HCT116 (cell line): ENCODE measurements at regions not wholly inside any gene's neighbourhood (a gene's known extent, or its start where the extent isn't known, plus 50 kb on each side); places are given as distances from the start of the nearest gene placed in this dataset.

Experiments
- ATAC-seq: fragments of 200-7000 bp; cut with Tn5 transposase; 2 replicates; pipeline ENCODE4 v1.9.1; 2020; ENCODE audit warnings: mild to moderate bottlenecking, moderate library complexity
- BruUV-seq: library from RNA; stranded (reverse); fragments of 400-500 nt; replicated peaks from 2 replicates; lab custom pipeline; 2021; lab: Mats Ljungman, UMichigan
- CTCF ChIA-PET: fragments of 300-600 bp; sonication (Branson Sonifier 250); formaldehyde crosslinking; loops from one replicate; lab custom pipeline; 2021; ENCODE audit warnings: antibody characterized with exemption; lab: Charles Lee
- POLR2A ChIA-PET: fragments of 300-600, 350-600 bp; sonication (Branson Sonifier 250); formaldehyde crosslinking; loops from one replicate; lab custom pipeline; 2021; ENCODE audit warnings: antibody characterized with exemption; lab: Charles Lee
- RAD21 ChIA-PET, 2 experiments: fragments of 300-600 bp; sonication (Branson Sonifier 250); formaldehyde crosslinking; loops; one replicate each; lab custom pipeline; 2023; ENCODE audit warnings: low total read pairs in 2 of 2; ENCODE audit not compliant: uncharacterized antibody in 2 of 2, unreplicated experiment in 2 of 2, low non-redundant PET in 1 of 2; lab: Charles Lee
- DNase-seq: peaks from one replicate; pipeline ENCODE4 v3.0.0-alpha.2; 2010; ENCODE audit warnings: low read depth, low spot score
- H2AFZ ChIP-seq: fragments of 200-600 bp; shearing (Covaris generic), sonication (generic); 2 replicates; pipeline ENCODE4 v1.6.1; 2017; ENCODE audit warnings: low read depth, mixed run types, mixed read lengths, antibody characterized with exemption, low read length; ENCODE audit not compliant: poor library complexity, severe bottlenecking
- H3K27ac ChIP-seq: 2 replicates; pipeline ENCODE4 v1.5.1; 2012; ENCODE audit warnings: low read depth, low read length
- H3K27me3 ChIP-seq: fragments of 200-600 bp; sonication (generic); 2 replicates; pipeline ENCODE4 v1.6.1; 2016; ENCODE audit warnings: mixed run types, low read length, mixed read lengths; ENCODE audit not compliant: insufficient read depth
- H3K36me3 ChIP-seq, 2 experiments: fragments of 200-500 bp in 1 of 2; fragments of 200-600 bp in 1 of 2; sonication (Bioruptor generic) in 1 of 2; sonication (generic) in 1 of 2; 2 replicates each; pipeline versions ENCODE4 v1.5.1 to v1.6.1; 2014 to 2016; ENCODE audit warnings: low read length in 2 of 2, inconsistent platforms in 1 of 2, mixed read lengths in 1 of 2, mixed run types in 1 of 2; ENCODE audit not compliant: insufficient read depth in 2 of 2, control insufficient read depth in 1 of 2
- H3K4me1 ChIP-seq, 2 experiments: fragments of 200-600 bp in 1 of 2; sonication (generic) in 1 of 2; 2 replicates each; pipeline versions ENCODE4 v1.5.1 to v1.6.1; 2012 to 2017; ENCODE audit warnings: low read length in 2 of 2, inconsistent platforms in 1 of 2, mild to moderate bottlenecking in 1 of 2, mixed read lengths in 1 of 2, mixed run types in 1 of 2, moderate library complexity in 1 of 2; ENCODE audit not compliant: insufficient read depth in 2 of 2, control insufficient read depth in 1 of 2
- H3K4me2 ChIP-seq: fragments of 200-600 bp; sonication (generic); 2 replicates; pipeline ENCODE4 v1.6.1; 2017; ENCODE audit warnings: mixed run types, low read length, mixed read lengths
- H3K4me3 ChIP-seq, 2 experiments: fragments of 200-600 bp in 1 of 2; sonication (generic) in 1 of 2; replicated peaks in 1 of 2; 2 replicates each; pipeline ENCODE4 v1.5.1; 2011 to 2016; ENCODE audit warnings: low read length in 2 of 2, control low read depth in 1 of 2, low read depth in 1 of 2, mild to moderate bottlenecking in 1 of 2, mixed read lengths in 1 of 2, mixed run types in 1 of 2
- H3K79me2 ChIP-seq: fragments of 200-600 bp; sonication (generic); 2 replicates; pipeline ENCODE4 v1.6.1; 2017; ENCODE audit warnings: mild to moderate bottlenecking, mixed run types, low read length, moderate library complexity, mixed read lengths; ENCODE audit not compliant: insufficient read depth
- H3K9ac ChIP-seq: fragments of 200-600 bp; sonication (generic); 2 replicates; pipeline ENCODE4 v1.6.1; 2016; ENCODE audit warnings: low read length, mixed read lengths
- H3K9me2 ChIP-seq: fragments of 200-600 bp; sonication (generic), shearing (Covaris generic); 2 replicates; pipeline ENCODE4 v1.6.1; 2017; ENCODE audit warnings: mixed run types, mild to moderate bottlenecking, moderate library complexity; ENCODE audit not compliant: insufficient read depth
- H3K9me3 ChIP-seq, 2 experiments: fragments of 200-500 bp in 1 of 2; fragments of 200-600 bp in 1 of 2; sonication (Bioruptor generic) in 1 of 2; sonication (generic) in 1 of 2; 2 replicates each; pipeline ENCODE4 v1.6.1; 2014 to 2017; ENCODE audit warnings: low read length in 2 of 2, mixed read lengths in 2 of 2, inconsistent platforms in 1 of 2, low read depth in 1 of 2, mild to moderate bottlenecking in 1 of 2, mixed run types in 1 of 2, moderate library complexity in 1 of 2; ENCODE audit not compliant: control insufficient read depth in 1 of 2, insufficient read depth in 1 of 2
- H4K20me1 ChIP-seq: fragments of 200-600 bp; sonication (generic), shearing (Covaris generic); 2 replicates; pipeline ENCODE4 v1.6.1; 2017; ENCODE audit warnings: mixed run types, mild to moderate bottlenecking, moderate library complexity; ENCODE audit not compliant: insufficient read depth
- CBX3 ChIP-seq: IDR thresholded peaks from 2 replicates; pipeline ENCODE4 v1.6.1; 2012; ENCODE audit warnings: low read depth
- CEBPB ChIP-seq: IDR thresholded peaks from 2 replicates; pipeline ENCODE4 v1.6.1; 2012; ENCODE audit warnings: low read depth
- FOSL1 ChIP-seq: IDR thresholded peaks from 2 replicates; pipeline ENCODE4 v1.6.1; 2012; ENCODE audit warnings: low read depth
- JUND ChIP-seq: IDR thresholded peaks from 2 replicates; pipeline ENCODE4 v1.6.1; 2012
- POLR2A ChIP-seq: IDR thresholded peaks from 2 replicates; pipeline ENCODE4 v1.7.0; 2011; ENCODE audit warnings: borderline replicate concordance; ENCODE audit not compliant: insufficient read depth, insufficient read length; ENCODE audit errors: extremely low read depth
- POLR2AphosphoS5 ChIP-seq: IDR thresholded peaks from 2 replicates; pipeline ENCODE4 v1.6.1; 2011; ENCODE audit warnings: mild to moderate bottlenecking, low read depth, low read length, moderate library complexity
- RAD21 ChIP-seq: IDR thresholded peaks from 2 replicates; pipeline ENCODE4 v1.6.1; 2012; ENCODE audit warnings: low read depth, mild to moderate bottlenecking
- SP1 ChIP-seq: IDR thresholded peaks from 2 replicates; pipeline ENCODE4 v1.6.1; 2012; ENCODE audit warnings: low read depth
- SRF ChIP-seq: IDR thresholded peaks from 2 replicates; pipeline ENCODE4 v1.6.1; 2012; ENCODE audit warnings: low read depth
- TCF7L2 ChIP-seq: IDR thresholded peaks from 2 replicates; pipeline ENCODE4 v1.7.0; 2011; ENCODE audit warnings: borderline replicate concordance, inconsistent platforms; ENCODE audit not compliant: insufficient read depth, insufficient read length; ENCODE audit errors: extremely low read depth
- YY1 ChIP-seq: IDR thresholded peaks from 2 replicates; pipeline ENCODE4 v1.6.1; 2011; ENCODE audit warnings: low read length, low read depth, moderate library complexity, mild to moderate bottlenecking; ENCODE audit not compliant: insufficient replicate concordance; ENCODE audit errors: extremely low read depth
- ZFX ChIP-seq: fragments of 450-650 bp; IDR thresholded peaks from 2 replicates; pipeline ENCODE4 v1.6.1; 2017
- ZNF274 ChIP-seq: fragments of 200-500 bp; sonication (Bioruptor generic); IDR thresholded peaks from 2 replicates; pipeline ENCODE4 v1.6.1; 2014; ENCODE audit warnings: mild to moderate bottlenecking, low read depth, low read length, inconsistent platforms
- intact Hi-C: fragments of 100-400 bp; cut with micrococcal nuclease; formaldehyde crosslinking; loops from 2 replicates; pipeline ENCODE4 v1.10.0; 2022
- TF ChIP-seq, protein P1 (sequence below): IDR thresholded peaks from 2 replicates; pipeline ENCODE4 v1.6.1; 2011; ENCODE audit warnings: mild to moderate bottlenecking, low read length, moderate library complexity; ENCODE audit not compliant: insufficient replicate concordance; ENCODE audit errors: extremely low read depth
- TF ChIP-seq, protein P2 (sequence below), 3 experiments: fragments of 200-600 bp in 1 of 3; sonication (generic) in 1 of 3; IDR thresholded peaks in 2 of 3; conservative IDR thresholded peaks in 1 of 3; 2 replicates each; pipeline ENCODE4 v1.5.1; 2012 to 2017; ENCODE audit warnings: low read depth in 2 of 3, low read length in 2 of 3, antibody characterized with exemption in 1 of 3, borderline replicate concordance in 1 of 3, control low read depth in 1 of 3, mild to moderate bottlenecking in 1 of 3, mixed read lengths in 1 of 3, mixed run types in 1 of 3, moderate library complexity in 1 of 3; ENCODE audit not compliant: insufficient read depth in 1 of 3
- TF ChIP-seq, protein P3 (sequence below): IDR thresholded peaks from 2 replicates; pipeline ENCODE4 v1.6.1; 2012; ENCODE audit warnings: low read depth
- TF ChIP-seq, protein P4 (sequence below): IDR thresholded peaks from 2 replicates; pipeline ENCODE4 v1.6.1; 2012
- TF ChIP-seq, protein P5 (sequence below): IDR thresholded peaks from 2 replicates; pipeline ENCODE4 v1.6.1; 2012

DNA sequence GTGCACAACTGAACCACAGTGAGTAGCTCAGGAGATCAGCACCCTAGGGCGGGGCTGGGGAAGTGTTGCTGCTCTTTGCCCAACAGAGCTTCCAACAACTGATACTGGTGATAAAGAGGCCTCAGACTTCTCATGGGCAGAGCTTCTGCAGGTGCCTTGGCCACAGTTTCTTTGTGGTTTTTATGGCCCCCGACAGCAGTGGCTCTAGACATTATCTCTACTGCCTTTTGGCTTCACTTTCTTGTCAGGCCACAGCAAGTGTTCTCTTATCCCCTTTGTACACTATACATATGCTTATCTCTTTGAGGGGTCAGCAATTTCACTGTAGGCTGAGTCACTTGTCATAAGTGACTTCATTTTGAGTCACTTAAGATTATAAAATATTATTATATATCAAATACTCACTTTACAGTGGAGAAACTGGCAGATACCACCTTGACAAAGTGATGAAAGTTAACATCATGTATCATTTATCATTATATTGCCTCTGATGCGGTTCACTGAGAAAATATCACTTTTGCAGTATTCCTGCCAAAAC, 90.9 kb upstream of the COX7C start:
- no TSS peak for BruUV-seq

More for the DNA sequence above, 90.9 kb upstream of the COX7C start:
- no peaks in the 10 kb centered on the region for H4K20me1 ChIP-seq
- H3K9me2 ChIP-seq: no peaks in the 10 kb centered on the region
- no peak overlapping the region for H3K9ac ChIP-seq
- DNase-seq: no peak
- H3K9me3 ChIP-seq: no peaks in the 10 kb centered on the region
- RAD21 ChIA-PET: no interaction called here
- no peak overlapping the region for H3K4me2 ChIP-seq
- no peak for TF ChIP-seq TCF7L2
- TF ChIP-seq, protein P1, sequence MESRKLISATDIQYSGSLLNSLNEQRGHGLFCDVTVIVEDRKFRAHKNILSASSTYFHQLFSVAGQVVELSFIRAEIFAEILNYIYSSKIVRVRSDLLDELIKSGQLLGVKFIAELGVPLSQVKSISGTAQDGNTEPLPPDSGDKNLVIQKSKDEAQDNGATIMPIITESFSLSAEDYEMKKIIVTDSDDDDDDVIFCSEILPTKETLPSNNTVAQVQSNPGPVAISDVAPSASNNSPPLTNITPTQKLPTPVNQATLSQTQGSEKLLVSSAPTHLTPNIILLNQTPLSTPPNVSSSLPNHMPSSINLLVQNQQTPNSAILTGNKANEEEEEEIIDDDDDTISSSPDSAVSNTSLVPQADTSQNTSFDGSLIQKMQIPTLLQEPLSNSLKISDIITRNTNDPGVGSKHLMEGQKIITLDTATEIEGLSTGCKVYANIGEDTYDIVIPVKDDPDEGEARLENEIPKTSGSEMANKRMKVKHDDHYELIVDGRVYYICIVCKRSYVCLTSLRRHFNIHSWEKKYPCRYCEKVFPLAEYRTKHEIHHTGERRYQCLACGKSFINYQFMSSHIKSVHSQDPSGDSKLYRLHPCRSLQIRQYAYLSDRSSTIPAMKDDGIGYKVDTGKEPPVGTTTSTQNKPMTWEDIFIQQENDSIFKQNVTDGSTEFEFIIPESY: no peak
- no peak for TF ChIP-seq SP1
- no peak for TF ChIP-seq SRF
- TF ChIP-seq CEBPB: no peak
- TF ChIP-seq, protein P2, sequence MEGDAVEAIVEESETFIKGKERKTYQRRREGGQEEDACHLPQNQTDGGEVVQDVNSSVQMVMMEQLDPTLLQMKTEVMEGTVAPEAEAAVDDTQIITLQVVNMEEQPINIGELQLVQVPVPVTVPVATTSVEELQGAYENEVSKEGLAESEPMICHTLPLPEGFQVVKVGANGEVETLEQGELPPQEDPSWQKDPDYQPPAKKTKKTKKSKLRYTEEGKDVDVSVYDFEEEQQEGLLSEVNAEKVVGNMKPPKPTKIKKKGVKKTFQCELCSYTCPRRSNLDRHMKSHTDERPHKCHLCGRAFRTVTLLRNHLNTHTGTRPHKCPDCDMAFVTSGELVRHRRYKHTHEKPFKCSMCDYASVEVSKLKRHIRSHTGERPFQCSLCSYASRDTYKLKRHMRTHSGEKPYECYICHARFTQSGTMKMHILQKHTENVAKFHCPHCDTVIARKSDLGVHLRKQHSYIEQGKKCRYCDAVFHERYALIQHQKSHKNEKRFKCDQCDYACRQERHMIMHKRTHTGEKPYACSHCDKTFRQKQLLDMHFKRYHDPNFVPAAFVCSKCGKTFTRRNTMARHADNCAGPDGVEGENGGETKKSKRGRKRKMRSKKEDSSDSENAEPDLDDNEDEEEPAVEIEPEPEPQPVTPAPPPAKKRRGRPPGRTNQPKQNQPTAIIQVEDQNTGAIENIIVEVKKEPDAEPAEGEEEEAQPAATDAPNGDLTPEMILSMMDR (IDR thresholded peaks at IDR 0.05 in 2 of 3, conservative IDR thresholded peaks at IDR 0.05 in 1 of 3; ENCODE audit: borderline replicate concordance in 1 of 3, insufficient read depth in 1 of 3, low read depth in 2 of 3, low read length in 2 of 3): no peak
- TF ChIP-seq, protein P3, sequence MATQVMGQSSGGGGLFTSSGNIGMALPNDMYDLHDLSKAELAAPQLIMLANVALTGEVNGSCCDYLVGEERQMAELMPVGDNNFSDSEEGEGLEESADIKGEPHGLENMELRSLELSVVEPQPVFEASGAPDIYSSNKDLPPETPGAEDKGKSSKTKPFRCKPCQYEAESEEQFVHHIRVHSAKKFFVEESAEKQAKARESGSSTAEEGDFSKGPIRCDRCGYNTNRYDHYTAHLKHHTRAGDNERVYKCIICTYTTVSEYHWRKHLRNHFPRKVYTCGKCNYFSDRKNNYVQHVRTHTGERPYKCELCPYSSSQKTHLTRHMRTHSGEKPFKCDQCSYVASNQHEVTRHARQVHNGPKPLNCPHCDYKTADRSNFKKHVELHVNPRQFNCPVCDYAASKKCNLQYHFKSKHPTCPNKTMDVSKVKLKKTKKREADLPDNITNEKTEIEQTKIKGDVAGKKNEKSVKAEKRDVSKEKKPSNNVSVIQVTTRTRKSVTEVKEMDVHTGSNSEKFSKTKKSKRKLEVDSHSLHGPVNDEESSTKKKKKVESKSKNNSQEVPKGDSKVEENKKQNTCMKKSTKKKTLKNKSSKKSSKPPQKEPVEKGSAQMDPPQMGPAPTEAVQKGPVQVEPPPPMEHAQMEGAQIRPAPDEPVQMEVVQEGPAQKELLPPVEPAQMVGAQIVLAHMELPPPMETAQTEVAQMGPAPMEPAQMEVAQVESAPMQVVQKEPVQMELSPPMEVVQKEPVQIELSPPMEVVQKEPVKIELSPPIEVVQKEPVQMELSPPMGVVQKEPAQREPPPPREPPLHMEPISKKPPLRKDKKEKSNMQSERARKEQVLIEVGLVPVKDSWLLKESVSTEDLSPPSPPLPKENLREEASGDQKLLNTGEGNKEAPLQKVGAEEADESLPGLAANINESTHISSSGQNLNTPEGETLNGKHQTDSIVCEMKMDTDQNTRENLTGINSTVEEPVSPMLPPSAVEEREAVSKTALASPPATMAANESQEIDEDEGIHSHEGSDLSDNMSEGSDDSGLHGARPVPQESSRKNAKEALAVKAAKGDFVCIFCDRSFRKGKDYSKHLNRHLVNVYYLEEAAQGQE: no peak
- no peak for TF ChIP-seq POLR2AphosphoS5
- no peak for TF ChIP-seq POLR2A
- TF ChIP-seq, protein P4, sequence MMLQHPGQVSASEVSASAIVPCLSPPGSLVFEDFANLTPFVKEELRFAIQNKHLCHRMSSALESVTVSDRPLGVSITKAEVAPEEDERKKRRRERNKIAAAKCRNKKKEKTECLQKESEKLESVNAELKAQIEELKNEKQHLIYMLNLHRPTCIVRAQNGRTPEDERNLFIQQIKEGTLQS: no peak
- TF ChIP-seq FOSL1: no peak
- TF ChIP-seq RAD21: no peak
- TF ChIP-seq, protein P5, sequence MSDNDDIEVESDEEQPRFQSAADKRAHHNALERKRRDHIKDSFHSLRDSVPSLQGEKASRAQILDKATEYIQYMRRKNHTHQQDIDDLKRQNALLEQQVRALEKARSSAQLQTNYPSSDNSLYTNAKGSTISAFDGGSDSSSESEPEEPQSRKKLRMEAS: no peak
- TF ChIP-seq ZNF274: no peak
- TF ChIP-seq CBX3: no peak
- TF ChIP-seq JUND: no peak
- TF ChIP-seq ZFX: no peak
- no peak for TF ChIP-seq YY1
- TF ChIP-seq, all 23 proteins: peak for 0
- Histone ChIP-seq H2AFZ (no peak overlapping the region), H3K79me2 (no peaks in the 10 kb centered on the region), H3K4me1 (no peaks in the 10 kb centered on the region), H3K4me3 (no peak overlapping the region), H3K36me3 (no peaks in the 10 kb centered on the region), H3K27ac (no peak overlapping the region), H3K27me3 (no peaks in the 10 kb centered on the region)
- ChIA-PET POLR2A (no interaction called here), CTCF (no interaction called here)
- no peak for ATAC-seq
- intact Hi-C loops: no loop called here
